BLaER1 (cell line): ENCODE measurements at regions not wholly inside any gene's neighbourhood (a gene's known extent, or its start where the extent isn't known, plus 50 kb on each side); places are given as distances from the start of the nearest gene placed in this dataset.

Source experiments
- H3K27ac ChIP-seq: shearing (Covaris generic); formaldehyde crosslinking; 2 replicates; pipeline ENCODE4 v1.8.1; 2022
- H3K27me3 ChIP-seq: shearing (Covaris generic); formaldehyde crosslinking; 2 replicates; pipeline ENCODE4 v1.8.1; 2022
- H3K36me3 ChIP-seq: shearing (Covaris generic); formaldehyde crosslinking; 2 replicates; pipeline ENCODE4 v1.8.1; 2022
- H3K4me1 ChIP-seq: shearing (Covaris generic); formaldehyde crosslinking; 2 replicates; pipeline ENCODE4 v1.8.1; 2022
- H3K4me2 ChIP-seq: shearing (Covaris generic); formaldehyde crosslinking; 2 replicates; pipeline ENCODE4 v1.8.1; 2022
- H3K4me3 ChIP-seq: shearing (Covaris generic); formaldehyde crosslinking; 2 replicates; pipeline ENCODE4 v1.8.1; 2022
- H3K9ac ChIP-seq: shearing (Covaris generic); formaldehyde crosslinking; 2 replicates; pipeline ENCODE4 v1.8.1; 2022
- H3K9me3 ChIP-seq: shearing (Covaris generic); formaldehyde crosslinking; 2 replicates; pipeline ENCODE4 v1.8.1; 2022
- H4K20me1 ChIP-seq: shearing (Covaris generic); formaldehyde crosslinking; 2 replicates; pipeline ENCODE4 v1.8.1; 2022
- Cebpa-rat ChIP-seq: shearing (Covaris generic); IDR thresholded peaks from 2 replicates; pipeline ENCODE4 v1.8.1; 2022

DNA sequence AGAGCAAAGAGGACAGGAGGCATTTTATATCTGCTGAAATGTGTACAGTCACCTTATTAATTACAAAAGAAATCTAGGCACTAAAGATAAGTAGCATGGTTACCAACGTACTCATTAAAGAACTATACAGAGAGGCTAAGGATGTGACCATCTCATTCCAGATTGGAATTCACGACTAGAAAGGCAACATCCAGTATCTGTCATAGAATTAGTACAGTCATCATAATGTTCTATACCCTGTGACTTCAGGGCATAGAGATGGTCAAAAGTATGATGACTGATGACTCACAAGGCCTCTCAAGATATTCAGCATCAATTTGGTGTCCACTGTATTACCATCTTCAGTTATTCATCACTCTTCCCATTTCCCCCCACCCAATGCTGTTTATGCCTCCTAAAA is 144.0 kb upstream of the PLEKHG7 start:
- Histone ChIP-seq H3K9ac (no peak overlapping the region), H3K4me3 (no peak overlapping the region), H3K27ac (no peak overlapping the region), H3K4me1 (peaks cover 30% of the 10 kb centered on the region), H3K4me2 (no peak overlapping the region), H4K20me1 (no peaks in the 10 kb centered on the region), H3K27me3 (no peaks in the 10 kb centered on the region), H3K9me3 (no peaks in the 10 kb centered on the region), H3K36me3 (no peaks in the 10 kb centered on the region)
- no peak for TF ChIP-seq Cebpa-rat

DNA sequence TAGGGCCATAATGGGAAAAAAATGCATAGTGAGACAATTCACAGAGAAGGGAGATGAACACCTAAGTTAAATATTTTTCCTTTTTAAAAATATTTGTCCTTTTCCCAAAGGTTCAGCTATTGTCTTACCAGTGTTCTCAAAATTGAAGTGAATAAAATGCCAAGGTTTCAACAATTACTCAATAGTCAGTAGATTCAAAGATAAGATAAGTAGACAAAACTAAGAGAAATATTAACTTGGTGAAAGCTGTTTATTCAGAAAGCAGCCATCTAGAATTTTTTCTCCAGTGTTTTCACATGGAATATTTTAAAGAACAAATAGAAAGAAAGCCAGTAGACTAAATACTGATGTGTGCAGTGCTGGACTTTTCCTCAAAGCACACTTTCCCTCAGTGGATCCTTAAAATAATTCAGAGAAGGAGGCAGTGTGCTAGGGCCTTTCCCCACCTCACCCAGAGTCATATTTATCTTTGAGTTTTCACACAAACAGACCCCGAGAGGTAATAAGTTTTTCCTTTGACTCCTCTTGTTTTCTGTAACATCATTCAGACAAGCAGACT is 144.5 kb upstream of the PLEKHG7 start:
- Histone ChIP-seq H3K27ac (no peak overlapping the region), H3K4me2 (no peak overlapping the region), H3K27me3 (no peaks in the 10 kb centered on the region), H3K36me3 (no peaks in the 10 kb centered on the region), H3K9me3 (no peaks in the 10 kb centered on the region), H4K20me1 (no peaks in the 10 kb centered on the region), H3K9ac (no peak overlapping the region), H3K4me1 (peaks cover 30% of the 10 kb centered on the region), H3K4me3 (no peak overlapping the region)
- no peak for TF ChIP-seq Cebpa-rat

DNA sequence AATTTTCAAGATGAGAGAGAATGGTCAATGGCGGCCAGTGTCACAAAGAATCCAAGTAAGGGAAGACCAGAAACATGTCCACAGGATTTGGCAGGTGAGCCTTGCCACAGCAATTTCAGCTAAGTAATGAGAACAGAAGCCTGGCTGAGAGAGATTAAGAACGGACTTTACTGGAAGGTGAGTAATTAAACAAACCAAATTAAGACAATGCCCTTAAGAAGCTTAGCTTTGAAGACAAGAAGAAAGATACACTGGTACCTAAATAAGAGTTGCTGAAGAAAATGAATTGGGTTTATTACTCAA is 145.4 kb upstream of the PLEKHG7 start:
- H4K20me1 ChIP-seq, result no peaks in the 10 kb centered on the region
- H3K4me2 ChIP-seq, result no peak overlapping the region
- no peak for TF ChIP-seq Cebpa-rat
- H3K4me3 ChIP-seq, result no peak overlapping the region
- no peak overlapping the region for H3K9ac ChIP-seq
- H3K27ac ChIP-seq, result no peak overlapping the region
- no peaks in the 10 kb centered on the region for H3K9me3 ChIP-seq
- no peaks in the 10 kb centered on the region for H3K27me3 ChIP-seq
- H3K36me3 ChIP-seq, result no peaks in the 10 kb centered on the region
- peaks cover 30% of the 10 kb centered on the region for H3K4me1 ChIP-seq

DNA sequence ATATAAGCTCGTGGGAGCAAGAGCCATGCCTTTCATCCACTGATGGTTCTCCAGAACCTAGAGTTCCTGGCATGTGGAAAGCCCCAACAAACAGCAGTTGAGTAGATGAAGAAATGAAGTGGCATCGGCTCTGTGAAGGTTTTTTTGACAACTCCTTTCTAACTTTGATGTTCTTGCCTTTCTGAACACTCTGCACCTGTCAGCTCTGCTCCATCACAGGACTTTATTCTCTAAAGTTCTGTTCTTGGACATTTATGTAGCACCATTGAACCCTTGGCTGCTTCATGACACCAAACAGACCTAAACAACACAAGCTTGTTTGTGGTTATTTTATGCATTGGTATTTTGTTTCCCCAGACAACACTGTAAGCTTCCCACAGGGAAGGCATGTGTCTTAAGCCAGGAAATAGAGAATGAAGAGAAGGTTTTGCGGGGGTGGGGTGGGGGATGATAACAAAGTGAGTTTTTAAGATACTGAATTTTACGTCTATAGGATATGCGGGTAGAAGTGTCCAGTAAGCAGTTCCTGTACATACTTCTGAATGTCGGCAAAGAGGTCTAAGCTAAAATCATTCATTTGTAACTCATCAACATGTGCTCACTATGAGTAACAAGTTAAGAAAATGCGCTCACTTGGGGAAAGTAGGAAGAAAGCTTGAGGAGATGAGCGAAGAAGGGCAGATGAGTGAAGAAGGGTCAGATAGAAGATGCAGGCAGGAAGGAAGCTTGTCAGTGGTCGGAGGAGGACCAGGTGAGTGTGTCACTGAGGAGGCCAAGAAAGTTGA is 146.0 kb upstream of the PLEKHG7 start:
- H4K20me1 ChIP-seq, result no peaks in the 10 kb centered on the region
- H3K9me3 ChIP-seq, result no peaks in the 10 kb centered on the region
- H3K27ac ChIP-seq, result no peak overlapping the region
- no peaks in the 10 kb centered on the region for H3K36me3 ChIP-seq
- no peak overlapping the region for H3K4me2 ChIP-seq
- H3K9ac ChIP-seq, result no peak overlapping the region
- no peak overlapping the region for H3K4me3 ChIP-seq
- TF ChIP-seq Cebpa-rat, result no peak
- H3K4me1 ChIP-seq, result peaks cover 30% of the 10 kb centered on the region
- no peaks in the 10 kb centered on the region for H3K27me3 ChIP-seq

DNA sequence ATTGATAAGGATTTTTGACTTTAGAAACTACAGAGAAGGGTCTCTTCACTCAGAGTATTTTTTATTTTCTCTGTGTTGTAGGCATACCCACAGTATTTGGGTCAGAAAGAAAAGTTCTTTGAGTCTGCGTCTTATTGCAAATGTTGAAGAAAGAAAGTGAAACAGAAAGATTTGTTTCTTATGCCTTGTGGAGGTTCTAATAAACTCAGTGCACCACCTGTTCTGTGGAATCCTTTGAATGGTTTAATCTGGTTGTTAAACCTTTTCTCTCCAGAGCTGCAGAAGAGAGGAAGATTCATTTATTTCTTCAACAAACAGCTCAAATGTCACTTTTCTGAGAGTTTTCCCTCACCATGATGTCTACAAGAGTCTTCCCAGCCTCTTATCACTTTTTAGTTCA is 146.6 kb upstream of the PLEKHG7 start:
- peak overlapping the region; percentile 36 for H3K4me2 ChIP-seq
- no peak overlapping the region for H3K4me3 ChIP-seq
- H3K9ac ChIP-seq, result no peak overlapping the region
- H3K4me1 ChIP-seq, result peaks cover 30% of the 10 kb centered on the region
- H4K20me1 ChIP-seq, result no peaks in the 10 kb centered on the region
- TF ChIP-seq Cebpa-rat, result no peak
- H3K27me3 ChIP-seq, result no peaks in the 10 kb centered on the region
- H3K27ac ChIP-seq, result no peak overlapping the region
- no peaks in the 10 kb centered on the region for H3K36me3 ChIP-seq
- H3K9me3 ChIP-seq, result no peaks in the 10 kb centered on the region

DNA sequence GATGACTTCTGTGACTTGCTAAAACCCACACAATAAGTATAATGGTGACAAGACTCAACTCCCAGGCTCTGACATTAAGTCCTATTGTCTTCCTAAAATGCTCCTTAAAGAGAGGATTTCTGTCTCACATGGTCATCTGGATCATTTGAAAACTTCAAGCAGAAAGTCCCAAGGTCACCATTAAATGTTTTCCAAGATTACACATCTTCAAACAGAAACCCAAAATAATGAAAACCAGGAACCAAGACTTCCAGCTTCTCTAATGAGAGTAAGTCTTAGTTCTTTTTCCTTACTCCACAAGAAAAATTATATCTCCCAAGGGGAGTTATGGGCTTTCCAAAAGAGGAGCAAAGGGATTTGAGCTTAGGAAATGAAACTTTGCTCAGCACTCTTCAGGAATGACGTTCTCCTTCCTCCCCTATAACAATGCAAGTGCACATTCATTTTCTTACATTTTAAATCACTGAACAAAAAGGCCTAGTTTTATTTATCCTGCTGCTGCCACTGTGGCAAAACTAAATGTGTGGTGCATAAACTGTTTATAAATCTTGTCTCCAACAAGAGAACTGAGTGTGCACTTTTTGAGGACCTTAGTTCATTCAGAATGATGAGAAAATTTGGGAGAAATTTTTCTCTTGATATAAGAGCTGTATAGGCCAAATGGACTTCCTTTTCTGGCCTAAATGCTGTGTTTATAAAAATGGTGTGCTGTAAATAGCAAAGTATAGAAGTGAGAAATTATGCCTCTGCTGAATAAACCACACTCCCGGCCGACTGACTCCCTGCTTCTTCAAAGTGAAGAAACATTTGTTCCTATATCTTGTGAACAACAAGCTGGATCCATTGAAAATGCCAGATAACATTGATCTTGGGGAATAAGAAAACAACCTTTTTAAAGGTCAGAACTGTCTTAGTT is 148.4 kb upstream of the PLEKHG7 start:
- Histone ChIP-seq H3K9ac (no peak overlapping the region), H3K27me3 (no peaks in the 10 kb centered on the region), H3K27ac (no peak overlapping the region), H3K36me3 (no peaks in the 10 kb centered on the region), H3K9me3 (no peaks in the 10 kb centered on the region), H3K4me1 (peaks cover 30% of the 10 kb centered on the region), H3K4me3 (no peak overlapping the region), H4K20me1 (no peaks in the 10 kb centered on the region), H3K4me2 (peak overlapping the region; percentile 36; the same call in 1 of the 2 replicates)
- no peak for TF ChIP-seq Cebpa-rat

DNA sequence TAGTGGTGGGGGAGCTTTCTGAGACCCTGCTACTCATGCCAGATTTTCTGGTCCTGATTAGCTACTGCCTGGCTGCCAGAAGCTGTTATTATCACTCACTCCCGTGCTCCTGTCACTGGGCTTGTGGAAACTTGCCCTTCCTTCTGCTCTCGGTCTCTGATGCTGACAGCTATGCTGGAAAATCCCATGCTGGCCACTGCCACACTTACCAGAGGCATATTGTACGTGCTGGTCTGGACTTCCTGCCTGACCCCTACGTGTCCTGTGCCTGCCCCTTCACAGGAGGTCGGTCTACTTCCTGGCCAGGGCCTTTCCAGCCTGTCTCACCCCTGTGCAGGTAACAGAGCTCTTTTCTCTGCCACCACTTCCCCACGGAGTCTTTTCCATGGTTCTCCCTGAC is 149.4 kb upstream of the PLEKHG7 start:
- Histone ChIP-seq H3K9me3 (no peaks in the 10 kb centered on the region), H4K20me1 (no peaks in the 10 kb centered on the region), H3K9ac (no peak overlapping the region), H3K4me1 (peaks cover 30% of the 10 kb centered on the region), H3K4me2 (no peak overlapping the region), H3K27ac (no peak overlapping the region), H3K4me3 (no peak overlapping the region), H3K36me3 (no peaks in the 10 kb centered on the region), H3K27me3 (no peaks in the 10 kb centered on the region)
- no peak for TF ChIP-seq Cebpa-rat

DNA sequence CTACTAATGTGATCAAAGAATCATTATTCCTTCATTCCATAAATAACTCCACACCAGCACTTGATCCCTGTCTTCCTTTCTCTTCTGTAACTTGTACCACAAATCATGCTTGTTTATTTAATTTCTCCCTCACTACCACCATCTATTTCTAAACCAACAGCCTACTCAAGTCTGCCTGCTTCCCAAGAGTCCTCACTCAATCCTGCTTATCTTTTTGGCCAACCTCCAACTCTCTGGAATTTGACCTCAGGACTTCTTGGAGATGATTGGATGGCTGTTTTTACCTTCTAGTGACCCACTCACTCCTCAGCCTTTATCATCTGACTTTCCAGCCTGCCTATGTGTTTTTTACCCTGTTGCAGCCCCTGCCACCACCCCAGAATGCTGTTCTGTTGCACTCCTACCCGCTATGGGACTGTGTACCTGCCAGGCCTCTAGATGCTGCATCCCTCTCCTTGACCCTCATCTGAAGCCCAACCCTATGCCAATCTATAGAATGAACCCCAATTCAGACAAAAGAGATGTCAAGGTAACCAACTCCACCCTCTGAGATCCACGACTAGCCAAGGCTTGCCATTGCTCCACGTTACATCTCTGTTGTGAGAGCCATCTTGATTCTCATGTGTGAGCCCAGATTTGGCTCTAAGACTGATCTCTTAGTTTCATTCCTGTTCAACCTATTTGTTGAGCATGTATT is 150.2 kb upstream of the PLEKHG7 start:
- no peak overlapping the region for H3K9ac ChIP-seq
- H3K27me3 ChIP-seq, result no peaks in the 10 kb centered on the region
- H3K4me1 ChIP-seq, result peaks cover 30% of the 10 kb centered on the region
- H3K4me2 ChIP-seq, result no peak overlapping the region
- H3K4me3 ChIP-seq, result no peak overlapping the region
- H4K20me1 ChIP-seq, result no peaks in the 10 kb centered on the region
- H3K36me3 ChIP-seq, result no peaks in the 10 kb centered on the region
- H3K9me3 ChIP-seq, result no peaks in the 10 kb centered on the region
- H3K27ac ChIP-seq, result no peak overlapping the region
- no peak for TF ChIP-seq Cebpa-rat

DNA sequence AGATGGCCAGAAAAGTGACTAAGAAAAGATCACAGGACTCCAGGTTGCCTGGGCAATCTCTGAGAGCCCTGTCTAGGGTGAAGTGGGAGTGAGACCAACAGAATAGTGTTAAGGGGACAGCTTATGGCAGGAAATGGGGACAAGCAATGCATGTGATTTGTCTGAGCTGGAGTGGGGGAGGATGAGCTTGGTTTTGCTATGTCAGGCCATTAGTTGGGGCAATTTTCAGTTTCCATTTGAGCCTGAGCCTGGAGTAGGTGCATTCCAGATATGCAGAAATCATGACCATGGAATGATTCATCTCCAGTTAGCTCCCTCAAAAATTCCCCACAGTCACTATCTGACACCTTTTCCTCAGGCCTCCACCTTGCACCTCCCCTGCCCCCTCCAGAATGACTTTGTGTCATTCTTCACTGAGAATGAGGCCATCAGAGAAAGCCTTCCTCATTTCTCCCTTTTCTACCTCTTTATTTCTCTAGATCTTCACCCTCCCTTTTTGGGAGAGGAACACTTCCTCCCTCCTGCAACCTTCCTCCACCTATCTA is 150.9 kb upstream of the PLEKHG7 start:
- Histone ChIP-seq H3K36me3 (no peaks in the 10 kb centered on the region), H3K27me3 (no peaks in the 10 kb centered on the region), H3K9me3 (no peaks in the 10 kb centered on the region), H3K27ac (no peak overlapping the region), H4K20me1 (no peaks in the 10 kb centered on the region), H3K4me1 (peaks cover 28% of the 10 kb centered on the region), H3K9ac (no peak overlapping the region), H3K4me3 (no peak overlapping the region), H3K4me2 (no peak overlapping the region)
- TF ChIP-seq Cebpa-rat, result no peak
